Prostate gland (tissue), 2 donors: ENCODE measurements at regions not wholly inside any gene's neighbourhood (a gene's known extent, or its start where the extent isn't known, plus 50 kb on each side); places are given as distances from the start of the nearest gene placed in this dataset.

ENCODE experiments used
- POLR2A ChIP-seq: fragments of 450-650 bp; IDR thresholded peaks from one replicate; pipeline ENCODE4 v1.6.1; 2016; ENCODE audit warnings: antibody characterized with exemption, mild to moderate bottlenecking
- TF ChIP-seq, protein P1 (sequence below), 4 experiments: fragments of 200-600 bp in 2 of 4; fragments of 450-650 bp in 2 of 4; sonication (generic) in 2 of 4; IDR thresholded peaks; 1 replicate in 3 of 4; 2 replicates in 1 of 4; pipeline ENCODE4 v1.5.1; 2016 to 2019; ENCODE audit warnings: antibody characterized with exemption in 4 of 4, mild to moderate bottlenecking in 2 of 4, moderate library complexity in 2 of 4

DNA sequence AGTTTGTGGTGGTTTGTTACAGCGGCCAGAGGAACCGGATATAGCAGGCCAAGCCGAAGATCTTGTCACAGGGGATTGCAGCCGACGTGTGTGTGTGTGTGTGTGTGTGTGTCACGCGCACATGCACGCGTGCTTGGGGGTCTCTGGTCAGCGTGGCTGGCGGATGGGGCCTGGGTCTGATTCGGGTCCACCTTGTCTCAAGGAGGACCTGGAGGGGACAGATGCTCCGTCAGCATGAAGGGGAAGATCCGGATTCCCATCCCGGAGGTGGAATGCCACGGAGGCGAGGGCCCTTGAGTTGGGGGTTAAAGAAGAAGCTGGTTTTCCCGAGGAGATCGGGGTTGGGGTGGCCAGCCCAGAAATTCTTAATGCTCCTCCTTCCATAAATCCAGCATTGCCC lies 1237.8 kb downstream of the BRD1 start:
- TF ChIP-seq, protein P1, sequence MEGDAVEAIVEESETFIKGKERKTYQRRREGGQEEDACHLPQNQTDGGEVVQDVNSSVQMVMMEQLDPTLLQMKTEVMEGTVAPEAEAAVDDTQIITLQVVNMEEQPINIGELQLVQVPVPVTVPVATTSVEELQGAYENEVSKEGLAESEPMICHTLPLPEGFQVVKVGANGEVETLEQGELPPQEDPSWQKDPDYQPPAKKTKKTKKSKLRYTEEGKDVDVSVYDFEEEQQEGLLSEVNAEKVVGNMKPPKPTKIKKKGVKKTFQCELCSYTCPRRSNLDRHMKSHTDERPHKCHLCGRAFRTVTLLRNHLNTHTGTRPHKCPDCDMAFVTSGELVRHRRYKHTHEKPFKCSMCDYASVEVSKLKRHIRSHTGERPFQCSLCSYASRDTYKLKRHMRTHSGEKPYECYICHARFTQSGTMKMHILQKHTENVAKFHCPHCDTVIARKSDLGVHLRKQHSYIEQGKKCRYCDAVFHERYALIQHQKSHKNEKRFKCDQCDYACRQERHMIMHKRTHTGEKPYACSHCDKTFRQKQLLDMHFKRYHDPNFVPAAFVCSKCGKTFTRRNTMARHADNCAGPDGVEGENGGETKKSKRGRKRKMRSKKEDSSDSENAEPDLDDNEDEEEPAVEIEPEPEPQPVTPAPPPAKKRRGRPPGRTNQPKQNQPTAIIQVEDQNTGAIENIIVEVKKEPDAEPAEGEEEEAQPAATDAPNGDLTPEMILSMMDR (IDR thresholded peaks at IDR 0.05): no peak
- no peak for TF ChIP-seq POLR2A
